Gastrocnemius medialis (tissue), 4 donors: ENCODE measurements at regions not wholly inside any gene's neighbourhood (a gene's known extent, or its start where the extent isn't known, plus 50 kb on each side); places are given as distances from the start of the nearest gene placed in this dataset.

Experiments
- POLR2A ChIP-seq, 2 donors: fragments of 450-650 bp; IDR thresholded peaks; one replicate each; pipeline ENCODE4 v1.6.1; 2017; ENCODE audit warnings: antibody characterized with exemption in 2 of 2, mild to moderate bottlenecking in 2 of 2, moderate library complexity in 2 of 2
- TF ChIP-seq, protein P1 (sequence below), 5 experiments: fragments of 450-650 bp in 3 of 5; fragments of 200-600 bp in 2 of 5; sonication (generic) in 2 of 5; IDR thresholded peaks in 4 of 5; conservative IDR thresholded peaks in 1 of 5; 1 replicate in 4 of 5; 2 replicates in 1 of 5; pipeline ENCODE4 v1.5.1; 2016 to 2019; ENCODE audit warnings: antibody characterized with exemption in 5 of 5, mild to moderate bottlenecking in 3 of 5, moderate library complexity in 3 of 5

DNA sequence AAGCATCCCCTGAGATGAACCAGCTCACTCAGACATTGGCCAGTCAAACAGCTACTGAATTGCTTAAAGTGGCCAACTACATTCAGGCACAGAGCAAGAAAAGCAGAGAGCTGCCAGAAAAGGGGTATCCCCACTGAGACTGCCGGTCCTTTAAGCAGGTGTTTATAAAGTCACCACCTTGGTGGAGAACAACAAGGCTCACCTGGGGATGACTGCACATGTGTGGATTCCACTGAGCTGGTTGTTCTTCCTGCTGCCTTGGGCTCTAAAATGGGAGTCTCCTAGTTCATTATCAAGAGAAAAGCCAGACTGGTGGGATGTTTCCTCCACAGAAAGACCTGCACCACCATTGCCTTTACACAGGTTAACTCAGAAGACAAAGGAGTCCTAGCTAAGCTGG is 51.8 kb upstream of the IPO5 start:
- TF ChIP-seq, protein P1, sequence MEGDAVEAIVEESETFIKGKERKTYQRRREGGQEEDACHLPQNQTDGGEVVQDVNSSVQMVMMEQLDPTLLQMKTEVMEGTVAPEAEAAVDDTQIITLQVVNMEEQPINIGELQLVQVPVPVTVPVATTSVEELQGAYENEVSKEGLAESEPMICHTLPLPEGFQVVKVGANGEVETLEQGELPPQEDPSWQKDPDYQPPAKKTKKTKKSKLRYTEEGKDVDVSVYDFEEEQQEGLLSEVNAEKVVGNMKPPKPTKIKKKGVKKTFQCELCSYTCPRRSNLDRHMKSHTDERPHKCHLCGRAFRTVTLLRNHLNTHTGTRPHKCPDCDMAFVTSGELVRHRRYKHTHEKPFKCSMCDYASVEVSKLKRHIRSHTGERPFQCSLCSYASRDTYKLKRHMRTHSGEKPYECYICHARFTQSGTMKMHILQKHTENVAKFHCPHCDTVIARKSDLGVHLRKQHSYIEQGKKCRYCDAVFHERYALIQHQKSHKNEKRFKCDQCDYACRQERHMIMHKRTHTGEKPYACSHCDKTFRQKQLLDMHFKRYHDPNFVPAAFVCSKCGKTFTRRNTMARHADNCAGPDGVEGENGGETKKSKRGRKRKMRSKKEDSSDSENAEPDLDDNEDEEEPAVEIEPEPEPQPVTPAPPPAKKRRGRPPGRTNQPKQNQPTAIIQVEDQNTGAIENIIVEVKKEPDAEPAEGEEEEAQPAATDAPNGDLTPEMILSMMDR (IDR thresholded peaks at IDR 0.05 in 4 of 5, conservative IDR thresholded peaks at IDR 0.05 in 1 of 5) = no peak
- no peak for TF ChIP-seq POLR2A (IDR thresholded peaks at IDR 0.05)
